Natural killer cell (primary cell): ENCODE measurements at regions not wholly inside any gene's neighbourhood (a gene's known extent, or its start where the extent isn't known, plus 50 kb on each side); places are given as distances from the start of the nearest gene placed in this dataset.

ENCODE experiments used
- ATAC-seq, 3 donors: fragments of 150-1000 bp in 2 of 3; fragments of 200-7000 bp in 1 of 3; cut with Tn5 transposase; 1 replicate in 1 of 3; 2 replicates in 2 of 3; pipeline ENCODE4 v1.10.0; 2021; ENCODE audit warnings: mild to moderate bottlenecking in 2 of 3, moderate library complexity in 2 of 3
- DNase-seq, 2 donors: peaks; one replicate each; pipeline versions ENCODE4 v3.0.0 to v3.0.0-alpha.2; 2013 to 2021; ENCODE audit warnings: mixed read lengths in 1 of 2
- H3K27ac ChIP-seq: one replicate; pipeline ENCODE4 v1.5.1; 2013; ENCODE audit warnings: mild to moderate bottlenecking, low read length
- H3K27me3 ChIP-seq: one replicate; pipeline ENCODE4 v1.6.1; 2013; ENCODE audit warnings: low read length; ENCODE audit not compliant: control insufficient read depth, insufficient read depth
- H3K36me3 ChIP-seq: one replicate; pipeline ENCODE4 v1.6.1; 2013; ENCODE audit warnings: low read length; ENCODE audit not compliant: control insufficient read depth, insufficient read depth
- H3K4me1 ChIP-seq: one replicate; pipeline ENCODE4 v1.6.1; 2013; ENCODE audit warnings: low read length; ENCODE audit not compliant: control insufficient read depth, insufficient read depth
- H3K4me3 ChIP-seq: one replicate; pipeline ENCODE4 v1.5.1; 2013; ENCODE audit warnings: low read length
- H3K9me3 ChIP-seq: one replicate; pipeline ENCODE4 v1.6.1; 2013; ENCODE audit warnings: low read length; ENCODE audit not compliant: control insufficient read depth, insufficient read depth
- H3K27ac Mint-ChIP-seq, 2 donors: one replicate each; pipeline ENCODE4 v1.8.0; 2022; ENCODE audit warnings: mild to moderate bottlenecking in 2 of 2, mixed read lengths in 2 of 2, moderate library complexity in 1 of 2
- H3K27me3 Mint-ChIP-seq, 2 donors: one replicate each; pipeline ENCODE4 v1.8.0; 2022; ENCODE audit warnings: low read depth in 2 of 2, mixed read lengths in 2 of 2
- H3K36me3 Mint-ChIP-seq: one replicate; pipeline ENCODE4 v1.8.0; 2022; ENCODE audit warnings: mixed read lengths
- H3K4me1 Mint-ChIP-seq, 2 donors: one replicate each; pipeline ENCODE4 v1.8.0; 2022; ENCODE audit warnings: mixed read lengths in 2 of 2
- H3K4me3 Mint-ChIP-seq: one replicate; pipeline ENCODE4 v1.8.0; 2022; ENCODE audit warnings: mild to moderate bottlenecking, moderate library complexity, mixed read lengths
- H3K9me3 Mint-ChIP-seq, 2 donors: one replicate each; pipeline ENCODE4 v1.8.0; 2022; ENCODE audit warnings: mixed read lengths in 2 of 2
- CTCF ChIP-seq: fragments of 200-600 bp; IDR thresholded peaks from one replicate; pipeline ENCODE4 v1.8.0; 2022; ENCODE audit warnings: antibody characterized with exemption
- WGBS: methylation state at CpG from one replicate; pipeline ENCODE4 v1.1.7; 2013; ENCODE audit warnings: missing lambda C conversion rate; ENCODE audit not compliant: insufficient coverage; 5-methylcytosine and 5-hydroxymethylcytosine counted together
- intact Hi-C: fragments of 100-400 bp; cut with micrococcal nuclease; formaldehyde crosslinking; loops from one replicate; pipeline ENCODE4 v1.14.2; 2022

- no peaks in the 10 kb centered on the region for H3K36me3 ChIP-seq
- TF ChIP-seq CTCF: no peak
- ATAC-seq: no peak
- H3K27me3 ChIP-seq: no peaks in the 10 kb centered on the region
- no peak overlapping the region for H3K4me3 ChIP-seq
- no peaks in the 10 kb centered on the region for H3K9me3 ChIP-seq
- no peaks in the 10 kb centered on the region for H3K4me1 ChIP-seq
- no peak overlapping the region for H3K4me3 Mint-ChIP-seq
- H3K9me3 Mint-ChIP-seq: no peaks in the 10 kb centered on the region
- no peaks in the 10 kb centered on the region for H3K27me3 Mint-ChIP-seq
- DNase-seq: no peak
- no peak overlapping the region for H3K27ac Mint-ChIP-seq
- no peaks in the 10 kb centered on the region for H3K4me1 Mint-ChIP-seq
- H3K36me3 Mint-ChIP-seq: no peaks in the 10 kb centered on the region
- H3K27ac ChIP-seq: no peak overlapping the region
- intact Hi-C loops: no loop called here
Observed at GRCh38 chr2:59806486-59806885, 747.0 kb downstream of the BCL11A start.

GRCh38 chr2:59804732-59805131 lies 748.7 kb downstream of the BCL11A start:
- TF ChIP-seq CTCF: no peak
- Histone ChIP-seq H3K27me3 (no peaks in the 10 kb centered on the region), H3K9me3 (no peaks in the 10 kb centered on the region), H3K36me3 (no peaks in the 10 kb centered on the region), H3K27ac (no peak overlapping the region), H3K4me1 (no peaks in the 10 kb centered on the region), H3K4me3 (no peak overlapping the region)
- Mint-ChIP-seq H3K4me1 (no peaks in the 10 kb centered on the region), H3K4me3 (no peak overlapping the region), H3K9me3 (no peaks in the 10 kb centered on the region), H3K27me3 (no peaks in the 10 kb centered on the region), H3K36me3 (no peaks in the 10 kb centered on the region), H3K27ac (no peak overlapping the region)
- ATAC-seq (no peak), DNase-seq (no peak)
- intact Hi-C loops: no loop called here
- 80% methylated on average over 6 of the region's 6 CpGs for WGBS

GRCh38 chr2:59803586-59803985 lies 749.9 kb downstream of the BCL11A start:
- Mint-ChIP-seq H3K4me1 (no peaks in the 10 kb centered on the region), H3K4me3 (no peak overlapping the region), H3K27ac (no peak overlapping the region), H3K36me3 (no peaks in the 10 kb centered on the region), H3K27me3 (no peaks in the 10 kb centered on the region), H3K9me3 (peaks cover 0 to 2% of the 10 kb centered on the region in 2 donors)
- Histone ChIP-seq H3K36me3 (no peaks in the 10 kb centered on the region), H3K27me3 (no peaks in the 10 kb centered on the region), H3K4me3 (no peak overlapping the region), H3K9me3 (no peaks in the 10 kb centered on the region), H3K4me1 (no peaks in the 10 kb centered on the region), H3K27ac (no peak overlapping the region)
- no peak for ATAC-seq
- intact Hi-C loops: no loop called here
- WGBS: 73% methylated on average over 8 of the region's 8 CpGs
- no peak for DNase-seq
- TF ChIP-seq CTCF: no peak

- Mint-ChIP-seq H3K9me3 (peaks cover 0 to 2% of the 10 kb centered on the region in 2 donors), H3K4me3 (no peak overlapping the region), H3K27me3 (no peaks in the 10 kb centered on the region), H3K4me1 (no peaks in the 10 kb centered on the region), H3K27ac (no peak overlapping the region), H3K36me3 (no peaks in the 10 kb centered on the region)
- no peaks in the 10 kb centered on the region for H3K27me3 ChIP-seq
- H3K27ac ChIP-seq: no peak overlapping the region
- no peak for TF ChIP-seq CTCF
- intact Hi-C loops: no loop called here
- DNase-seq (no peak), ATAC-seq (no peak)
- H3K9me3 ChIP-seq: no peaks in the 10 kb centered on the region
- no peaks in the 10 kb centered on the region for H3K36me3 ChIP-seq
- H3K4me3 ChIP-seq: no peak overlapping the region
- 88% methylated on average over 9 of the region's 9 CpGs for WGBS
- no peaks in the 10 kb centered on the region for H3K4me1 ChIP-seq
Observed at GRCh38 chr2:59798687-59799232, 754.7 kb downstream of the BCL11A start.
